ENCODE measurements at regions not wholly inside any gene's neighbourhood (a gene's known extent, or its start where the extent isn't known, plus 50 kb on each side); places are given as distances from the start of the nearest gene placed in this dataset.

DNA sequence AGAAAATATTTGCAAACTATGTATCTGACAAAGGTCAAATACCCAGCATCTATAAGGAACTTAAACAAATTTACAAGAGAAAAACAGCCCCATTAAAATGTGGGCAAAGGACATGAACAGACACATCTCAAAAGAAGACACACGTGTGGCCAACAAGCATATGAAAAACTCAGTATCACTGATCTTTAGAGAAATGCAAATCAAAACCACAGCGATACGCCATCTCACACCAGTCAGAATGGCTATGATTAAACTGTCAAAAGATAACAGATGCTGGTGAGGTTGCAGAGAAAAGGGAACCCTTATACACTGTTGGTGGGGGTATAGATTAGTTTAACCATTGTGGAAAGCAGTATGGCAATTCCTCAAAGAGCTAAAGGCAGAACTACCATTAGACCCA lies 64.3 kb upstream of the RBMS1 start:
- TF ChIP-seq POLR2AphosphoS5 (IDR thresholded peaks at IDR 0.05) (no peak), EP300 (IDR thresholded peaks at IDR 0.05) (no peak)
